Frontal cortex (tissue), 3 donors: ENCODE measurements at regions not wholly inside any gene's neighbourhood (a gene's known extent, or its start where the extent isn't known, plus 50 kb on each side); places are given as distances from the start of the nearest gene placed in this dataset.
"Not testable (repeated sequence)": the region's sequence is repeated elsewhere in the genome, so short reads cannot be mapped to it uniquely, and the experiment has no call there.

Experiments used
- DNase-seq, 2 donors: peaks; one replicate each; pipeline ENCODE4 v3.0.0; 2012; ENCODE audit warnings: low spot score in 2 of 2
- FAIRE-seq: peaks from 2 replicates; lab custom pipeline; 2012; peaks lifted over from hg19 to GRCh38; lab: Jason Lieb, UNC
- donor health status: control.
- donor health status: control.
- donor health status: control.

DNA sequence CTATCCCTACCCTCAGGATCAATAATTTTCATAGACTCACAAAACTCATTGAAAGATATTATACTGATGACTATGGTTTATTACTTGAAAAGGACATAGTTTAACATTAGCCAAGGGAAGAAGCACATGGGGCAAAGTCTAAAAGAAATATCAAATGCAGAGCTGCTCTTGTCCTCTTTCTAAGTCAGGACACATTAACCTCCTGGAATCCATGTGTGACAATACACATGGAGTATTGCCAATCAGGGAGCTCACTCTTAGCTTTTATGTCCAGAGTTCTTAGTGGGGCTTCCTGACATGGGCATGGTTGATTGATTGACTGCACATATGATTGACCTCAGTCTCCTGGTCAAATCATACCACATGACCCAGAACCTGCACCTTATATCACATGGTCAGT, 165.5 kb upstream of the COX7C start:
- FAIRE-seq (no peak), DNase-seq (no peak)

DNA sequence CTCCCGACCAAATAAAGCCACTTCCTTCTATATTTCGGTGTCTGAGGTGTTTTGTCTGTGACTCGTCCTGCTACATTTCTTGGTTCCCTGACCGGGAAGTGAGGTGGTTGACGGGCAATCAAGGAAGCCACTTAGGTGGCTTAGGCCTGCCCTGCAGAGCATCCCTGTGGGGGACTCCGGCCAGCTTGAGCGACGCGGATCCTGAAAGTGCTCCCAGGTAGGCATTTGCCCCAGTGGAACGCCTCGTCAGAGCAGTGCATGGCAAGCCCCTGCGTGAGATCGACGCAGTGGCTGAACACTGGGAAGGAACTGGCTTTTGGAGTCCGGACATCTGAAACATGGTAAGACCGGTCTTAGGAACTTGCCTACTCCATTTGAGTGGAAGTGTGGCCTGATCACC, 157.2 kb upstream of the COX7C start:
- DNase-seq, result no peak
- no peak for FAIRE-seq

DNA sequence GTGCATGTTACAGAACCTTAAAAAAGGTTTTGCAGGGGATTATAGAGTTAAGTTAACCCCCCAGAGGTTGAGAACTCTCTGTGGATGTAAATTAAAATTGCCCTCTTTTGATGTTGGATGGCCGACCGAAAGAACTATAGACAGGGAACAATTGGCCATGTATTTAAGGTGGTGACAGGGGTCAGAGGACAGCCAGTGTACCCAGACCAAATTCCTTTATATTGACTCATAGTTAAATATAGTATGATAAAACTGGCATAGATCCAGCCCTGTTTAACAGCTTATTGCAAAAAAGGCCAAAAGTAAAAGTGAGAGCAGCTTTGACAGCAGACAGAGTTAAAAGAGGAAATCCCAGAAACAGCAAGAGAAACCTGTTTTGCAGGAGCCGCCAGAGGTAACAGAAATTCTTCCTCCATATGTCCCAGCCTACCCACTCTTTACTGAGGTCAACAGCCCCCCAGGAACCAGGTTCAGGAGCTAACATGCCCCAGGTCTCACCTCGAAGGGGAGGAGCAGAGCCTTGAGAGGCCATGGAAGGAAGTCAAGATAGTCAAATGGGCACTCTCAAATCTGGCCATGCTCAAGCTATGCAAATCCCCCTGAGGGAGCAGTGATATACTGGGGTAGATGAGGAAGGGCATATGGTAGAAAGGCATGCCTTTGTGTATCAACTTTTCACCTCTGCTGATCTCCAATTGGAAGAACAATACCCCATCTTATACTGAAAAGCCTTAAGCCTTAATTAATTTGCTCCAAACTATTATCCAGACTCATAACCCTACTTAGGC, 156.4 kb upstream of the COX7C start:
- DNase-seq (no peak), FAIRE-seq (no peak)

DNA sequence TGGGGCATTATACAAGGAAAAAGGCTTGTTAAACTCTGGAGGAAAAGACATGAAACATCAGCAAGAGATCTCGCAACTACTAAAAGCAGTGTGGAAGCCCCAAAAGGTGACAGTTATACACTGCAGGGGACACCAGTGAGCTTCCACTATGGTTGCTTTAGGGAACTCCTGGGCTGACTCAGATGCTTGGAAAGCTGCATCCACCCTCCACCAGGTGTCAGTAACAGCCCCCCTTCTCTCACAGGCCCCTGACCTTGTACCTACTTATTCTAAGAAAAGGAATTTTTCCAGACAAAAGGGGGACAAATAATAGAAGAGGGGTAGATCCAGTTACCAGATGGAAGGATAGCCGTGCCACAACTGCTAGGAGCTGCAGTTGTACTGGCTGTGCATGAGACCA, 154.4 kb upstream of the COX7C start:
- no peak for DNase-seq
- FAIRE-seq, result no peak

DNA sequence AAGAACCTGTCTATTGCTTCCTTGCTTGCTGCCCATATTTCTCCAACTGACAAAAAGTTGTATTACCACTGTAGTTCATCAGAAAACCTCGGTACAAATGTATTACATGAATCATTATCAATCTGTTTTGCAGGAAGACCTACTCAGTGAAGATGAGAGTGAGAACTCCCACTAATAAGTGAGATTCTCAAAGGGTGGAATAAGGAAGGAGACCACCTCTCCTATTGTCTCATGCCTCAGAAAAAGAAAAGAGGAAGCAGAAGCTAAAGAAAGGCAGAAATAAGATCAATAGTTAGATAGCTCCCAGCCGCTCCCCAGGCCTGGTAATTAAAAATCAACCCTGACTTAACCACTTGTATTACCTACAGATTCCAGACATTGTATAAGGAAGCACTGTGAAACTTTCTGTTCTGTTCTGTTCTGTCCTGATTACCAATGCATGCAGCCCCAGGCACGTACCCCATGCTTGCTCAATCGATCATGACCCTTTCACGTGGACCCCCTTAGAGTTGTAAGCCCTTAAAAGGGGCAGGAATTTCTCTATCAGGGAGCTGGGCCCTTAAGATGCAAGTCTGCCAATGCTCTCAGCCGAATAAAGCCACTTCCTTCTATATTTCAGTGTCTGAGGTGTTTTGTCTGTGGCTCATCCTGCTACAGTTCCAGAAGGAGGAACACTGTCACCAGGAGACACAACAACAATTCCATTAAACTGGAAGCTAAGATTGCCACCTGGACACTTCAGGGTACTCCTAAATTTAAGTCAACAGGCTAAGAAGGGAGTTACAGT, 152.5 kb upstream of the COX7C start:
- FAIRE-seq (no peak), DNase-seq (no peak)

DNA sequence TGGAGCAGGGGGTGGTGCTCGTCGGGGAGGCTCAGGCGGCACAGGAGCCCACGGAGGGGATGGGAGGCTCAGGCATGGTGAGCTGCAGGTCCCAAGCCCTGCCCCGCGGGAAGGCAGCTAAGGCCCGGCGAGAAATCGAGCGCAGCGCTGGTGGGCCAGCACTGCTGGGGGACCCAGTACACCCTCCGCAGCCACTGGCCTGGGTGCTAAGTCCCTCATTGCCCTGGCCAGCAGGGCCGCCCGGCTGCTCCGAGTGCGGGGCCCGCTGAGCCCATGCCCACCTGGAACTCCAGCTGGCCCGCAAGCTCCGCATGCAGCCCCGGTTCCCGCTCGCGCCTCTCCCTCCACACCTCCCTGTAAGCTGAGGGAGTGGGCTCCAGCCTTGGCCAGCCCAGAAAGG, 151.0 kb upstream of the COX7C start:
- FAIRE-seq, DNase-seq: not testable (repeated sequence)

DNA sequence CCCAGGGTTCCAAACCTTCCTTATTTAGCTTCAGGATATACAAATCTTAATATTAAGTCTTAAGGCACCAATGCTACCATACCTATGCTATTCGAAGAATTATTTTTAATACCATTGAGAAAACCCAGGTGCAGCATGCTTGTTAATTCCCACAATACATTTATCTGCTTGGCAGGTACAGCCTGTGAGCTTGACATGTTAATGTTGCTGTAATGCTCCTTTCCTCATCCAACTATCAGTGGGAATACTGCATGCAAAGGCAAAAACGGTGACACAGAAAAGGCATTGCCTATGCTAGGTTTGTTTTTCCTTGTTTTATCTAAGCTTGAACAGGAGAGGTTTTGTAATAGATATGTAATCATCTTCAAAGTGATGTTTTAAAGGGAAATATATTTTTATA, 135.7 kb upstream of the COX7C start:
- DNase-seq (no peak), FAIRE-seq (no peak)

DNA sequence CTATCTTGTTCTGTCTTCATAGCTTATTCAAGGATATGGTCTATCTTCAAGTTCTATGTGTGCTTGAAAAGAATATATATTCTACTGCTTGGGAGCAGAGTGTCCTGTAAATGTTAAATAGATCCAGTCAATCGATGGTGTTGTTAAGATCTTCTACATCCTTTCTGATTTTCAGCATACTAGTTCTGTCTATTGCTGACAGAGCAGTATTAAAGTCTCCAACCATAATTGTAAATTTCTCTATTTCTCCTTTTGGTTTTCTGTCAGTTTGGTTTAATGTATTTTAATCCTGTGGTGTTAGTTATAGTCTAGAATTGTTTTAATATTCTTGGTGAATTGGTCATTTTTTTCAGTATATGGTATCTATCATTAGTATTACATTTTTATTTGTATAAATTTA, 124.0 kb upstream of the COX7C start:
- FAIRE-seq, result no peak

DNA sequence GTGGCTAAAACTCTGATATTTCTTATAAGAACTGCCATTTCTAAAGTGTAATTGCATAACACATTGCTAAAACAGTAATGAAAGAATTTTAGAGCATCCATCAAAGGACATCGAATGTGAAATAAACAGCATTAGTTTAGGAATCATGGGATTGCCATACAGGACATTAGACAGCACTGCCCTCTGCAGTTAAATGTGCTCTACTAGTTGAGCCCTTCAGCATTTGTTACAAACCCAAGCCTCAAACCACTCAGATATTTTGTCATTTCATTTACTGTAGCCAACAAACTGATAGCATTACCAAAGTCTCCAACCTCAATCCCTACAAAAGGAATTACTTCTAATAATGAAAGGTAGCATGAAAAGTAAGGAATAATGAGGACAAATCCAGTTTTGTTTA, 116.8 kb upstream of the COX7C start:
- DNase-seq, result no peak
- no peak for FAIRE-seq

More for the DNA sequence above, 124.0 kb upstream of the COX7C start:
- DNase-seq, result no peak

DNA sequence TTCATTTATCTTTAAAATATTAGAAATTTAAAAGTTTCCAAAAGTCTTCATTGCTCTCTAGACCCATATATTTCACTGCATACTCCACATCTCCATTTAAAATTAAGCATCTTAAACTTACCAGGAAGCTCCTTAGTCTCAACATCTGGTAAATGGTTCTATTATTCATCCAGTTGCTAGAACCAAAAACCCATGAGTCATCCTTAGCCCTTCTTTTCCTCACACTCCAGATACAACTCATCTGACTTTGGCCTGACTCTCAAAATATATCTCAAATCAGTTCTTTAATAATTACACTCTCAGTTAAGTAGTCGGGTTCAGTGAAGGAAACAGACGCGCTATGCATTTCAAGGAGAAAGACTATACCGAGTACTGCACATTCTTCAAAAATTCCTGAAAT, 110.2 kb upstream of the COX7C start:
- FAIRE-seq (no peak), DNase-seq (no peak)

DNA sequence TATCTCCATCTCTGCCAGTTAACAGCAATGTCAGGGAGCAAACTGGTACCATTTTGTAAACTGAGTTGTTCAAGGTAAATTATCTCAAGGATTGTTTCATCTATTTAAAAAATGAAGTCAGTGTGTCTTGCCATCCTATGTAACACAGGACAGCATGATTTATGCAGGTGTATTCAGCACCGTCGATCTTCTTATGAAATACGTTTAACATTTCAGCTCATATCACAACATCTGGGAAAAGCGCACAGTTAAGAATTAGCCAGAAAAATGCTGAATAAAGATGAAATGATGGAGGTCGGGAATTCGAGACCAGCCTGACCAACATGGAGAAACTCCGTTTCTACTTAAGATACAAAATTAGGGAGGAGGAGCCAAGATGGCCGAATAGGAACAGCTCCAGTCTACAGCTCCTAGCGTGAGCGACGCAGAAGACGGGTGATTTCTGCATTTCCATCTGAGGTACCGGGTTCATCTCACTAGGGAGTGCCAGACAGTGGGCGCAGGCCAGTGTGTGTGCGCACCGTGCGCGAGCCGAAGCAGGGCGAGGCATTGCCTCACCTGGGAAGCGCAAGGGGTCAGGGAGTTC, 107.3 kb upstream of the COX7C start:
- DNase-seq, FAIRE-seq: not testable (repeated sequence)

DNA sequence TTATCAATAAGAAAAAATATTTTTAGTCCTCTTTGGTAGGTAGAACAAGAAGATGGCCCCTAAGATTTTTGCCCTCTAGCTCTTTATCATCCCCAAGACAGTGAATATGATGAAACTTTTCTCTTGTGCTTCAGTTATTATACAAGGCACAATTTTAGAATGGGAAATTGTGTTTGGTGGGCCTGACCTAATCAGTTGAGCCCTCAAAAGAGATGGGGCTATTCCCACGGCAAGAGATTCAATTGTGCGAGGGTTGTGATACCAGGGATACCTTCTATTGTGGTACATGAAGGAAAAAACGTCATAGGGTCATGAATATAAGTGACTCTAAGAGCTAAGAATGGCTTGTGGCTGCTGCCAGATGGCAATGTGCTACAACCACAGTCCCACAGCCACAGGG, 94.0 kb upstream of the COX7C start:
- FAIRE-seq (no peak), DNase-seq (no peak)

DNA sequence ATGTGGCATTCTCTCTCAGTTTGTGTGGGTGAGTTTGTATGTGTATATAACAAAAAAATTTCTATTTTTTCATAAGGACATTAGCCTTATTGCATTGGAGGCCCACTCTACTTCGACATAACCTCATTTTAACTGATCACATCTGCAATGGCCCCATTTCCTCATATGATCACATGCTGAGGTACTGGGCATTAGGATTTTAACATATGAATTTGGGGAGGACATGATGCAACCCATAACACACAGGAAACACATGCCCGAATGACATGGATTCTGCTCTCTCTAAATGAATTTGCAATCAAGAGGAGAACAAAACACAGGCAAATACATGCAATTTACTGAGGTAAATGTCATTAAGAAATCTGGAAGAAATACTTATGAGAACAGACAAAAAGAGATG, 92.1 kb upstream of the COX7C start:
- FAIRE-seq (no peak), DNase-seq (no peak)

DNA sequence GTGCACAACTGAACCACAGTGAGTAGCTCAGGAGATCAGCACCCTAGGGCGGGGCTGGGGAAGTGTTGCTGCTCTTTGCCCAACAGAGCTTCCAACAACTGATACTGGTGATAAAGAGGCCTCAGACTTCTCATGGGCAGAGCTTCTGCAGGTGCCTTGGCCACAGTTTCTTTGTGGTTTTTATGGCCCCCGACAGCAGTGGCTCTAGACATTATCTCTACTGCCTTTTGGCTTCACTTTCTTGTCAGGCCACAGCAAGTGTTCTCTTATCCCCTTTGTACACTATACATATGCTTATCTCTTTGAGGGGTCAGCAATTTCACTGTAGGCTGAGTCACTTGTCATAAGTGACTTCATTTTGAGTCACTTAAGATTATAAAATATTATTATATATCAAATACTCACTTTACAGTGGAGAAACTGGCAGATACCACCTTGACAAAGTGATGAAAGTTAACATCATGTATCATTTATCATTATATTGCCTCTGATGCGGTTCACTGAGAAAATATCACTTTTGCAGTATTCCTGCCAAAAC, 90.9 kb upstream of the COX7C start:
- DNase-seq (no peak), FAIRE-seq (no peak)

DNA sequence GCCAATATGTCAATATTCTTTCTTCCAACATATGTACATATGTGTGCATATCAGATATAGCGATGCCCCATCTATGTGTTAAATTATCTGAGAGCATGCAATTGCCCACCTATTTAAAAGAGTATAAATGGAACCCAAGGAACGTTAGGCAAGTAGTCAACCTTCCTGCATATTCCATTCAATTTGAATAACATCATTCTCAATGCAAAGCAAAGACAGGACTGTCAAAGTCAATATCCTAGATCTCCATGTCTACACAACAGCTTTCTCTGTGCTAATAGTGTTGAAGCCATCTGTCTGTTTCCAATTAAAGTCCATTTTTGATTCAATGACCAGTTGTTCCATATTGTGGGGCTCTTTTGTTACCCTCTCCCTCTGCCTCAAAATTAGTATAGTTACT, 85.3 kb upstream of the COX7C start:
- FAIRE-seq, result no peak
- DNase-seq, result no peak

DNA sequence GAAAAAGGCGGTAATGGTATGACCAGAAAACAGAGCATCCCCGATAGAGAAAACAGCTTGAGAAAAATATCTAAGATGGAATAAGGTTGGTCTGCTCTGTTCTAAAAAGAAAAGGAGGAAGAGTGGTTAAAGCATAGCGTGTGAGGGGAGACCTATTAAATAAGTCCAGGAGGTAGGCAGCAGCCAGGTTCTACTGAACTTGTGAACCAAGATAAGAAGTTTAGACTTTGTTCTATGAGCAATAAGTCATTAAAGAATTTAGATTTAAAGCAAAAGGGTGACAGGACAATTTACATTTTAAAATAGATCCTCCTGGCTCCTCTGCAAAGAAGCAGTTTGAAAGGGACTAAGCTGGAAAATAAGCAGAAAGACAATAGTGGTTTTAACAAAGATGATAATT, 81.3 kb upstream of the COX7C start:
- no peak for FAIRE-seq

DNA sequence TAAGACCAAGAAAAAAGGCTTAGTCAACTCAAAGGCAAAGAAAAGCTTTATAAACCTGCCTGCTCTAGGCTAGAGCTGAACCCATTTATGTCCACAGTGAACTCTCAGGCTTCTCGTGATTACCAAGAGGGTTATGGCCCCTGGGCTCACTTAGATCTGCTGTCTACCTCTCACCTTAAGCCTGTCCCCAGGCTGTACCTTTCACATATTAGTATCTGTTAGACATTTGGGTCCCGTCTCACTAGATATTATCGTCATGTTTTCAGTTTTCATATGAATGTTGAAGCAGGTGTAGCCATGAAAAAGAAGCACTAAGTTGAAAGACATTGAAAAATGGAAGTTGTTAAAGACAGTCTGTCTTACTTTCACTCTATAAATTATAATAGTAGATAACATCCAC, 75.2 kb upstream of the COX7C start:
- no peak for DNase-seq
- FAIRE-seq, result no peak

More for the DNA sequence above, 81.3 kb upstream of the COX7C start:
- DNase-seq, result no peak

DNA sequence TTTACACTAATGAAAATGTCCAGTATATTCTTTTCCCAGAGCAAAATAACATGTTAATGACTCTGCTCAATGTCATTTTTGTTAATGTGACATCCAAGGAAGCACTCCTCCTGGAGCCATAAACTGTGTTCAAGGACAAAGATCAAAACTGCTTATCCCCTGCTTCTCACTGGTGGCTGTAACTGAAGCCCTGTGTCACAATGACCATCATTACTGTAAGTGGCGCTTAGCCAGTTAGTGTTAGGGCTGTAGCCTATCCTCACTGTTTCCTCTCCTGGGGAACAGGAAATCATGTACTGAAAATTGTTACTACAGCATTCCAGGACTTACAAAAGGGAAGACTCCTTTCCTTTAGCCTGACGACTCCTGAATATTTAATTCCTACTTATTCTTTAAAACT, 71.7 kb upstream of the COX7C start:
- FAIRE-seq, result no peak
- DNase-seq, result no peak

DNA sequence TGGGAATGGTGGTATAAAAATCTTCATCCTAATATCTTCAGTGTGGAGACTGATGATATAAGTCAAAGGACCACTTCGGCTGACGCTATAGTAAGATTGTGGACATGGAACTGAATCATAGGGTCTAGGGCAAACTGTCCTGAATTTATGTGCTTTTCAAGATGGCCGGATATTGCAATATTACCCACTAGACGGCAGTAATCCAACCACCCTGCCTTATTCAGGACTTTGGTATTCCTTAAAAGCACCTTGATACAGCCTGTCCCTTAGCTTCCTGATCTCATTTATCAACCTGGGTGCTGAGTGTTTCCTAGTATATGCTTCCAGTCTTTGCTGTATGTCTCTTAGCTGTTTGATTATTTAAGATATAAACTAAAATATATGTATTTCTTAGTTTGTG, 71.2 kb upstream of the COX7C start:
- FAIRE-seq, result no peak
- DNase-seq, result no peak

DNA sequence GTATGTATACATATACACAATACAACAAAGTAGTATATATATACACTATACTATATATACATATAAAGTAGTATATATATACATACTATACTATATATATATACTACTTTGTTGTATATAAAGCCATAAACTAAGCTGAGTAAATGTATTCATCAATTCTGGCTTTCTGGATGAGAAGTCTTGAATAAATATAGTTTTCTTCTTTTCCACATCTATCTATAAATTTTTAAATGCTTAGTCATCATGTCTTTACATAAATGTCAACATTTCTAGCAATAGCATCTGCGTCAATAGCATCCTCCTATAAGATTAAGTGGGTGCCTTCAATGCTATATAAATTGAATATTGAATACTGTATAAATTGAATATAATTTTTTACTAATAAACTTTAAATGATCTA, 63.1 kb upstream of the COX7C start:
- DNase-seq (no peak), FAIRE-seq (no peak)

DNA sequence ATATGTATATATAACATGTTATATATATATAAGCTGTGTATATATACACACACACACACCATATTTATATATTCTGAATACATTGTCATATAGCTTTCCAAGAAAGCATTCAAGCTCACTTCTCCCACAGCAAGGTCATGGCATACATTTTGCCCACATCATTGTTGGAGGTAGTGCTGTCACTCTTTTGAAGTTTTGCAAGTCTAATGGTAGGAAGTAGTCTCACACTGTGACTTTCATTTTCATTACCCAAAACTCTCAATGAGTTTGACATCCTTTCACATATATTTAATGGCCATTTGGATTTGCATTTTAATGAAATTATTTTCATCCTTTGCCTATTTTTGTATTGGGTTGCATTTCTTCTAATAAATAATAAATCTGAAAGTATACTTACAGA, 59.8 kb upstream of the COX7C start:
- no peak for FAIRE-seq

More for the DNA sequence above, 59.8 kb upstream of the COX7C start:
- DNase-seq, result no peak
